ENCODE measurements at regions not wholly inside any gene's neighbourhood (a gene's known extent, or its start where the extent isn't known, plus 50 kb on each side); places are given as distances from the start of the nearest gene placed in this dataset.
"Not testable (repeated sequence)": the region's sequence is repeated elsewhere in the genome, so short reads cannot be mapped to it uniquely, and the experiment has no call there.

GRCh38 chr1:56133522-56134472 is 445.6 kb downstream of the PLPP3 start:
- no peak for DNase-seq
- in situ Hi-C loops (cut with HindIII; ENCODE audit: low pct_ligation_motif_present, low pct_unique_long_range_greater_than_20kb, low sequenced_read_pairs): no loop called here

- in situ Hi-C loops (cut with HindIII; ENCODE audit: low pct_ligation_motif_present, low pct_unique_long_range_greater_than_20kb, low sequenced_read_pairs): no loop called here
- DNase-seq: no peak
Observed at GRCh38 chr1:56132520-56132919, 446.8 kb downstream of the PLPP3 start.

- in situ Hi-C loops (cut with HindIII; ENCODE audit: low pct_ligation_motif_present, low pct_unique_long_range_greater_than_20kb, low sequenced_read_pairs): no loop called here
- DNase-seq: no peak
Observed at GRCh38 chr1:56129837-56130236, 449.5 kb downstream of the PLPP3 start.

GRCh38 chr1:56125316-56125715 is 454.0 kb downstream of the PLPP3 start:
- in situ Hi-C loops (cut with HindIII; ENCODE audit: low pct_ligation_motif_present, low pct_unique_long_range_greater_than_20kb, low sequenced_read_pairs): no loop called here
- no peak for DNase-seq

DNA sequence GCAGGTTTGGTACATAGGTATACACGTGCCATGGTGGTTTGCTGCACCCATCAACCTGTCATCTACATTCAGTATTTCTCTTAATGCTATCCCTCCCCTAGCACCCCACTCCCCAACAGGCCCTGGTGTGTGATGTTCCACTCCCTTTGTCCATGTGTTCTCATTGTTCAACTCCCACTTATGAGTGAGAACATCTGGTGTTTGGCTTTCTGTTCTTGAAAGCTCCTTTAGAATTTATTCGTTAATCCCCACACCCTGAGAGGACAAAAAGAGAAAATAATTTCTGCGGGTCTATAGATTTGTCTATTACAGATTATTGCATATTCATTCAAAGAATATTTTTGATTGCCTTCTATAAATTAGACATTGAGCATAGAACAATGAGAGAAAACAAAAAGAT is 455.5 kb downstream of the PLPP3 start:
- in situ Hi-C loops (cut with HindIII; ENCODE audit: low pct_ligation_motif_present, low pct_unique_long_range_greater_than_20kb, low sequenced_read_pairs): no loop called here

GRCh38 chr1:56123421-56123820 is 455.9 kb downstream of the PLPP3 start:
- in situ Hi-C loops (cut with HindIII; ENCODE audit: low pct_ligation_motif_present, low pct_unique_long_range_greater_than_20kb, low sequenced_read_pairs): no loop called here

More for the DNA sequence above, 455.5 kb downstream of the PLPP3 start:
- no peak for DNase-seq

GRCh38 chr1:56120021-56120420 is 459.3 kb downstream of the PLPP3 start:
- in situ Hi-C loops (cut with HindIII; ENCODE audit: low pct_ligation_motif_present, low pct_unique_long_range_greater_than_20kb, low sequenced_read_pairs): no loop called here
- DNase-seq: no peak

More at GRCh38 chr1:56123421-56123820, 455.9 kb downstream of the PLPP3 start:
- no peak for DNase-seq

DNA sequence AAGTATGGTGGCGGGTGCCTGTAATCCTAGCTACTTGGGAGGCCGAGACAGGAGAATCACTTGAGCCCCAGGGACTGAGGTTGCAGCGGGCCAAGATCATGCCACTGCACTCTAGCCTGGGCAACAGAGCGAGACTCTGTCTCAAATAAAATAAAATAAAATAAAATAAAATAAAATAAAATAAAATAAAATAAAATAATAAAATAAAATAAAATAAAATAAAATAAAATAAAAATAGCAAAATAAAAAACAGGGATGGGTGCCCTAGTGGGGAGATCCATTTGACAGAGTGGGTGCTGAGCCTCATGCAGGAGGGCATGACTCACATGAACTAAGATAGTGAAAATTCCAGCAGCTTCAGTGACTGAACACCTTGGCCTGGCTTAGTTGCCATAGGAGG is 460.7 kb downstream of the PLPP3 start:
- DNase-seq: not testable (repeated sequence)

GRCh38 chr1:56115701-56116100 is 463.7 kb downstream of the PLPP3 start:
- in situ Hi-C loops (cut with HindIII; ENCODE audit: low pct_ligation_motif_present, low pct_unique_long_range_greater_than_20kb, low sequenced_read_pairs): no loop called here
- DNase-seq: no peak

More for the DNA sequence above, 460.7 kb downstream of the PLPP3 start:
- in situ Hi-C loops (cut with HindIII; ENCODE audit: low pct_ligation_motif_present, low pct_unique_long_range_greater_than_20kb, low sequenced_read_pairs): not testable (repeated sequence)

DNA sequence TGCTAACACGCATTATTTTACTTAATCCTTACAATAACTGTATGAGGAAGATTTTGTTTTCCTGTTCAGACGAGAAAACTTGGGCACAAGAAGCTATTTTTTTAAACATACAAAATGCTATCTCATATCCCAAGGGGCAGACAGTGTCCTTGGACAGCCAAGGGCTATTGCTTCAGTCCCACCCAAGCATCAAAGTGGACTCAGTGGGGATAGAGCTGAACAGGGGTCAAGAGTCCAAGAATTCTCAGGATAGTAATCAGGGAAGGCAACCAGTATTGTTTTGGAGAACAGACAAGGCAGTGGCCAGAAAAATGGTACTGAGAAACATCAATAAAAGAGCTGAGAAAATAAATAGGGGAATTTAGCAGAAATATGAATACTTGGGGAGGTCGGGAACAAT is 465.7 kb downstream of the PLPP3 start:
- in situ Hi-C loops (cut with HindIII; ENCODE audit: low pct_ligation_motif_present, low pct_unique_long_range_greater_than_20kb, low sequenced_read_pairs): no loop called here
- DNase-seq: no peak

DNA sequence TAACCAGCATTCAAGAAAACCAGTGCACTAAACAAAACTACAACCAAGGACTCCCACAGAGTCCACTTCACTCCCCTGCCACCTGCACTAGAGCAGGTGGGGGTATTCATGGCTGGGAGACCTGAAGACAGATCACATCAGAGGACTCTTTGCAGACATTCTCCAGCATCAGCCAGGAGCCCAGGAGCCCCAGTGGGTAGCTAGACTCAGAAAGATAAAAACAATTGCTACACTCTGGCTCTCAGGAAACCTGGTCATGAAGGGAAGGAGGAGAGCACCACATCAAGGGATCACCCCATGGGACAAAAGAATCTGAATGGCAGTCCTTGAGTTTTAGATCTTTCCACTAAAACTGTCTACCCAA is 472.1 kb downstream of the PLPP3 start:
- in situ Hi-C loops (cut with HindIII; ENCODE audit: low pct_ligation_motif_present, low pct_unique_long_range_greater_than_20kb, low sequenced_read_pairs): no loop called here
- DNase-seq: no peak

DNA sequence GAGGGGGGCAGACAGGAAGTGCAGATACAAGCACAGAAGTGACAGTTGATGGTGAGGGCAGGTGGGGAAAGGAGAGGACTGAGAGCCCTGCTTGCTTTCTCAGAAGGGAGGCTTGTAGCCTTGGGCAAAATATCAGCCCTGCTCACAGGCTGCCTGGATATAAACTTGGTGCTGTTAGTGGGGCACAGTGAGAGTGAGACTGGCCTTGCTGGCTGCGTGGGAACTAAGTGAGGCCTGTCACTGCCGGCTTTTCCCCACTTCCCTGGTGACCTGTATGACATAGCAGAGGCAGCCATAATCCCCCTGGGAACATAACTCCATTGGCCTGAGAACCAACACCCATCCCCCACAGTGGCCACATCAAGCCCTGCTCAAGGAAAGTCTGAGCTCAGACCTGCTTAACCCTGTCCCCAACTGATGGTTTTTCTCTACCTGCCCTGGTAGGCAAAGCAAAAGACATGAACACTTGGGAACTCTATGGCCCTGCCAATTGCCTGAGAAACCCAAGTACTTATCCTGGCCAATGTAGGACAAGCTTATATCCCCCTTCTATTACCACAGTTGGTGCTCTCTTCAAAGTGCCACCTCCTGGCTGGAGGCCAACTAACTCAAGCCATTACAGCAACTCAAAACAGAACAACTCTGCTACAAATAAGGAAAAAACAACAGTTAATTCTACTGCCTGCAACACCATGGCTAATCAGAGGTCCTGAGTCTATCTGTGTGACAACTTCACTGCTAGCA is 472.7 kb downstream of the PLPP3 start:
- in situ Hi-C loops (cut with HindIII; ENCODE audit: low pct_ligation_motif_present, low pct_unique_long_range_greater_than_20kb, low sequenced_read_pairs): no loop called here
- no peak for DNase-seq

- in situ Hi-C loops (cut with HindIII; ENCODE audit: low pct_ligation_motif_present, low pct_unique_long_range_greater_than_20kb, low sequenced_read_pairs): no loop called here
- DNase-seq: no peak
Observed at GRCh38 chr1:56105397-56105796, 474.0 kb downstream of the PLPP3 start.

- no peak for DNase-seq
- in situ Hi-C loops (cut with HindIII; ENCODE audit: low pct_ligation_motif_present, low pct_unique_long_range_greater_than_20kb, low sequenced_read_pairs): no loop called here
Observed at GRCh38 chr1:56099766-56100265, 479.5 kb downstream of the PLPP3 start.

- no peak for DNase-seq
- in situ Hi-C loops (cut with HindIII; ENCODE audit: low pct_ligation_motif_present, low pct_unique_long_range_greater_than_20kb, low sequenced_read_pairs): no loop called here
Observed at GRCh38 chr1:56098946-56099345, 480.4 kb downstream of the PLPP3 start.

DNA sequence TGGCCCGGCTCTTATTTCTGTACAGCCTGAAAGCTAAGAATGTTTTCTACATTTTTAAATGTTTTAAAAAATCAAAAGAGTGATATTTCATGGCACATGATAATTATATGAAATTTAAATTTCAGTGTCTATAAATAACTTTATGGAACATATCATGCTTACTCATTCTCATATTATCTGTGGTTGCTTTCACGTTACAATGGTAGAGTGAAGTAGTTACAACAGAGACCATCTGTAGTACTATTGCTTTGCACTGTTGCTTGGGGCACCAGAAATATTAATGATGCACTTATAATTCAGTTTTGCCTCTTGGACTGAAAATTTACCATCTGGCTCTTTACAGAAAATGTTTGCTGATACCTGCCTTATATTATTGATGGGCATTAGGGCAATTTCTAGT is 481.6 kb downstream of the PLPP3 start:
- no peak for DNase-seq
- in situ Hi-C loops (cut with HindIII; ENCODE audit: low pct_ligation_motif_present, low pct_unique_long_range_greater_than_20kb, low sequenced_read_pairs): no loop called here

DNA sequence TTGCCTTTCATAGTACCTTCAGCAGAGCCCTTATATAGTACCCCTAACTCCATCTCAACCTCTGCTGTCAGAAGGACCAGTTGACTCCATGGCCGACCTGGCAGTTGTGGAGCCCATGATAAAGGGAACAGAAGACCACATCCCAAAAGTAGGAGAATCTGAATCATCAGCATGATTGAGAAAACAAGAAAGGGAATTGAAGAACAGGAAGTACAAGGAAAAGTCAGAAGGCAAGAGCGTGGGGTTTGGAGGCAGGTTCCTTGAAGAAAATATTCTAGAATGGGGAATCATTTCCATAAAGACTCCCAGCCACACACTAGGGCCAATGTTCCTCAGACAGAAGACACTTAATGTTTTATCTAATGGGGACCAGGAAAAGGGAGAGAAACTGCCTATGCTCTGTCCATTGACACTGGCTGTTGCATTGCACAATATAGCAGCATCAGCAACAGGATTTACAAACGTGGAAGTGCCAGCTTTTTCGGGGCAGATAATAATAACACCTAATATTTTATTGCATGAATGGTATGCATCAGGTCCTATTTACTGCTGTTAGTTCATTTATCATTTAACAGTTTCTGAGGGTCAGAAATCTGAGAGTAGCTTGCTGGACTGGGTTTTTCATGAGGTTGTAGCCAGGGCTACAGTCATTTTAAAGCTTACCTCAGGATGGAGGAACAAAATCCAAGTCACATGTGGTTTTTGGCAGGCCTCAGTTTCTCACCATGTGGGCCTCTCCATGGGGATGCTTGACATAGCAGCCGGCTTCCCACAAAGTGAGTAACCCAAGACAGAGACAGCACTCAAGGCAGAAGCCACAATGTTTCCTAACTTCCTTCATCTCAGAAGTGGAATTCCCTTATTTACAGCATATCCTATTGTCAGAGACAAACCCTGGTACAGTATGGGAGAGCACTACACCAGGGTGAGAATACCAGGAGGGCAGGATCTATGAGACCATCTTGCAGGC is 483.4 kb downstream of the PLPP3 start:
- no peak for DNase-seq
- in situ Hi-C loops (cut with HindIII; ENCODE audit: low pct_ligation_motif_present, low pct_unique_long_range_greater_than_20kb, low sequenced_read_pairs): no loop called here

GRCh38 chr1:56094168-56094567 is 485.2 kb downstream of the PLPP3 start:
- DNase-seq: no peak
- in situ Hi-C loops (cut with HindIII; ENCODE audit: low pct_ligation_motif_present, low pct_unique_long_range_greater_than_20kb, low sequenced_read_pairs): no loop called here

All from ACHN (cell line).